ENCODE measurements at regions not wholly inside any gene's neighbourhood (a gene's known extent, or its start where the extent isn't known, plus 50 kb on each side); places are given as distances from the start of the nearest gene placed in this dataset.

DNA sequence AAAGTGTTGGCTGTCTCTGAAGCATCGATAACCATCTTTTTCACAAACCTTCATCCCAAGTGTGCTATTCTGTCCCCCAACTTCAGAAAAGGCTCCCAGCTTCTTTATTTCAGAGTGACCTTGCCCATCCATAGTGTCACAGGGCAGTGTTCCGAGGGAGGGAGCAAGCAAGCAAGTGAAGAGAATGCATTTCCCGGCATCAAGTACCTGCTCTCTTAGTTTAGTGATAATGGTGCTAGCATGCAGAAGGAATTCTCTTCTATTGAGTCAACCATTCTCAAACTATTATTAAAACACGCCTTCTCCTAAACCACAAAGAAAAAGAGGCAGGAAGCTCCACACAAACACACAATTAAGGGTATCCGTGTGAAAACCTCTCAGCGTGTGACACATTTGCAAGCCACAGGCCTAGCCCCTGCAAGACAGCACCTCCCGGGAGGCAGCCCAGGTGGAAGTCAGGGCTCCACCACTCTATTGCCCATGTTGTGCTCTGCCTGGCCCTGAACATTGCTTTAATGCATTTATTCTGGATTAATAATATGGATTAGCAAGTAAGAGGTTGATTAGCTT is 504.9 kb downstream of the GALR1 start:
- TF ChIP-seq, protein P1, sequence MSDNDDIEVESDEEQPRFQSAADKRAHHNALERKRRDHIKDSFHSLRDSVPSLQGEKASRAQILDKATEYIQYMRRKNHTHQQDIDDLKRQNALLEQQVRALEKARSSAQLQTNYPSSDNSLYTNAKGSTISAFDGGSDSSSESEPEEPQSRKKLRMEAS (IDR thresholded peaks at IDR 0.05; ENCODE audit: low read depth, low read length), result no peak
- TF ChIP-seq, protein P2, sequence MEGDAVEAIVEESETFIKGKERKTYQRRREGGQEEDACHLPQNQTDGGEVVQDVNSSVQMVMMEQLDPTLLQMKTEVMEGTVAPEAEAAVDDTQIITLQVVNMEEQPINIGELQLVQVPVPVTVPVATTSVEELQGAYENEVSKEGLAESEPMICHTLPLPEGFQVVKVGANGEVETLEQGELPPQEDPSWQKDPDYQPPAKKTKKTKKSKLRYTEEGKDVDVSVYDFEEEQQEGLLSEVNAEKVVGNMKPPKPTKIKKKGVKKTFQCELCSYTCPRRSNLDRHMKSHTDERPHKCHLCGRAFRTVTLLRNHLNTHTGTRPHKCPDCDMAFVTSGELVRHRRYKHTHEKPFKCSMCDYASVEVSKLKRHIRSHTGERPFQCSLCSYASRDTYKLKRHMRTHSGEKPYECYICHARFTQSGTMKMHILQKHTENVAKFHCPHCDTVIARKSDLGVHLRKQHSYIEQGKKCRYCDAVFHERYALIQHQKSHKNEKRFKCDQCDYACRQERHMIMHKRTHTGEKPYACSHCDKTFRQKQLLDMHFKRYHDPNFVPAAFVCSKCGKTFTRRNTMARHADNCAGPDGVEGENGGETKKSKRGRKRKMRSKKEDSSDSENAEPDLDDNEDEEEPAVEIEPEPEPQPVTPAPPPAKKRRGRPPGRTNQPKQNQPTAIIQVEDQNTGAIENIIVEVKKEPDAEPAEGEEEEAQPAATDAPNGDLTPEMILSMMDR (IDR thresholded peaks at IDR 0.05; ENCODE audit: low read depth, low read length), result no peak
- TF ChIP-seq MYC (IDR thresholded peaks at IDR 0.05; ENCODE audit: low read depth, low read length) (no peak), POLR2A (IDR thresholded peaks at IDR 0.05; ENCODE audit: extremely low read depth, insufficient read length) (no peak)
- DNase-seq (ENCODE audit: low read depth), result no peak
- H3K4me3 ChIP-seq (ENCODE audit: low read depth, low read length), result no peak overlapping the region

DNA sequence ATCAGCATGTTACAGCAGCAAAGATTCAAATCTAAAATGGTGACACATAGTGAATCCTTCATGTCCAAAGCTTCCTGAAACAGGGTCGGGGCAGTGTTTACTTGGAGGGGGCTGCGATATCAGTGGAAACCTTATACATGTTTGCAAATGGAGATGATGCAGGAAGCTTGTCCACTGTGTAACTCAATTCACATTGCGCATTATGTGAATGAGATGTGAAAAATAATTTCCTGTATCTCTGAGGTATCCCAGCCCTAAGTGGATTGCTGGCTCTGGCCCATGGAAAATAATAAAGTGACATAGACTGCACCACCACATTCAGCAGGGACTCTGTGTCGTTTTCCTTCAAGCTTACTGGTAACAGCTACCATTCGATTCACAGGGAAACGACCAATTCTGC is 505.5 kb downstream of the GALR1 start:
- TF ChIP-seq, protein P2 (IDR thresholded peaks at IDR 0.05; ENCODE audit: low read depth, low read length), result no peak
- TF ChIP-seq MYC (IDR thresholded peaks at IDR 0.05; ENCODE audit: low read depth, low read length), result no peak
- TF ChIP-seq POLR2A (IDR thresholded peaks at IDR 0.05; ENCODE audit: extremely low read depth, insufficient read length), result no peak
- TF ChIP-seq, protein P1 (IDR thresholded peaks at IDR 0.05; ENCODE audit: low read depth, low read length), result no peak
- DNase-seq (ENCODE audit: low read depth), result no peak
- no peak overlapping the region for H3K4me3 ChIP-seq (ENCODE audit: low read depth, low read length)

DNA sequence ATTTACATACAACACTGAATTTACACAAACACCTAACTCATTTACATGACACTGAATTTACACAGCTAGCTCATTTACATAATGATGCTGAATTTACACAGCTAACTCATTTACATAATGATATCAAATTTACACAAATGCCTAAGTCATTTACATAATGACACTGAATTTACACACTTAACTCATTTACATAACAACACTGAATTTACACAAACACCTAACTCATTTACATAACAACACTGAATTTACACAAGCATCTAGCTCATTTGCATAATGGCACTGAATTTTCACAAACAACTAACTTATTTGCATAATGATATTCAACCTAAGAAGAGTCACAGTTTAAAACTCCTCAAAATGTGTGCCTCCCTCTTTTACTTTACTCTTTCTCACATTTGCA is 511.7 kb downstream of the GALR1 start:
- DNase-seq (ENCODE audit: low read depth), result no peak
- H3K4me3 ChIP-seq (ENCODE audit: low read depth, low read length), result no peak overlapping the region
- TF ChIP-seq, protein P2 (IDR thresholded peaks at IDR 0.05; ENCODE audit: low read depth, low read length), result no peak
- TF ChIP-seq MYC (IDR thresholded peaks at IDR 0.05; ENCODE audit: low read depth, low read length) (no peak), POLR2A (IDR thresholded peaks at IDR 0.05; ENCODE audit: extremely low read depth, insufficient read length) (no peak)
- TF ChIP-seq, protein P1 (IDR thresholded peaks at IDR 0.05; ENCODE audit: low read depth, low read length), result no peak

DNA sequence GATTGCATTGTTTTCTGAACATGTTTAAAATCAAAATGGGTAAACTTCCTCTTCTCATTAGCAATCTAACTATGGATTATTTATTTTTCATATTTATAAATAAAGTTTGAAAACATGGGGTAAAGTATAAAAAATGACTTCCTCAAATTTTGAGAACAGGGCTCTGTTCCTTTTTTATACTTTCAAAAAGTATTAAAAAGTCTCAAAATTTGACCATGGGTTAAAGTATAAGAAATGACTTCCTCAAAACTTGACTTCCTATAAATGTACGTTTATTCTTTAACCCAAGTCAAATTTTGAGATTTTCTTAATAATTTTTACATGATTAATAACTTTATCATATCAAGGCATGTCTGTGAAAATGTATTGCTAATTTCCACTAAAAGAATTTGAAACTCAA is 512.4 kb downstream of the GALR1 start:
- TF ChIP-seq MYC (IDR thresholded peaks at IDR 0.05; ENCODE audit: low read depth, low read length), result no peak
- TF ChIP-seq POLR2A (IDR thresholded peaks at IDR 0.05; ENCODE audit: extremely low read depth, insufficient read length), result no peak
- TF ChIP-seq, protein P1 (IDR thresholded peaks at IDR 0.05; ENCODE audit: low read depth, low read length), result no peak
- TF ChIP-seq, protein P2 (IDR thresholded peaks at IDR 0.05; ENCODE audit: low read depth, low read length), result no peak
- no peak overlapping the region for H3K4me3 ChIP-seq (ENCODE audit: low read depth, low read length)
- no peak for DNase-seq (ENCODE audit: low read depth)

DNA sequence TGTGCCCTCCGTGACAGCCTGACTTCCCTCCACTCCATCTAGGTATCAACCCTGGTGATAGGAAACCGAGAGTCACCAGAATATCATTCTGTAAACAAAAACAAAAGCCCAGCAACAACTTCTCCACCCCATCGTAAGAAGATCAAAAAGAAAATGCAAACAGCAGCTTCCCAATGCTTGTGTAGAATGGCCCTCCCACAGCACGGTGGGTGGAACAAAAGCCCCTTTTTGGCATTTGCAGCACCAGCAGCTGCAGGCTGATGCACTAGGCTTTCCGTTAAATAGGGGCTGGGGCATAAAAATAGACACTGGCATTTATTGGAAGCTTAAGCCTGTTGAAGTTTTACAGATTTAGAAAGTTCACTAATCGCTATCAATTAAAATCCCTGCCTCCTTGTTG is 513.0 kb downstream of the GALR1 start:
- H3K4me3 ChIP-seq (ENCODE audit: low read depth, low read length), result no peak overlapping the region
- DNase-seq (ENCODE audit: low read depth), result no peak
- TF ChIP-seq, protein P2 (IDR thresholded peaks at IDR 0.05; ENCODE audit: low read depth, low read length), result no peak
- TF ChIP-seq POLR2A (IDR thresholded peaks at IDR 0.05; ENCODE audit: extremely low read depth, insufficient read length) (no peak), MYC (IDR thresholded peaks at IDR 0.05; ENCODE audit: low read depth, low read length) (no peak)
- TF ChIP-seq, protein P1 (IDR thresholded peaks at IDR 0.05; ENCODE audit: low read depth, low read length), result no peak
